GM23338 (cell line): ENCODE measurements at regions not wholly inside any gene's neighbourhood (a gene's known extent, or its start where the extent isn't known, plus 50 kb on each side); places are given as distances from the start of the nearest gene placed in this dataset.
A peak's percentile ranks its signal among the peaks of the same experiment; 100 is the strongest.

Source experiments
- ATAC-seq: fragments of 200-7000 bp; cut with Tn5 transposase; 3 replicates; pipeline ENCODE4 v1.9.1; 2020
- DNase-seq: peaks from one replicate; pipeline ENCODE4 v3.0.0-alpha.2; 2015; ENCODE audit warnings: low spot score
- H2AFZ ChIP-seq: fragments of 200-600 bp; sonication (generic); 2 replicates; pipeline ENCODE4 v1.8.0; 2016; ENCODE audit warnings: antibody characterized with exemption, mild to moderate bottlenecking, moderate library complexity
- H3F3A ChIP-seq: fragments of 200-600 bp; sonication (generic); replicated peaks from 2 replicates; pipeline ENCODE4 v1.8.0; 2017; ENCODE audit warnings: antibody characterized with exemption, mixed run types, low read depth
- H3K27ac ChIP-seq: fragments of 200-600 bp; sonication (generic); 2 replicates; pipeline ENCODE4 v1.6.1; 2016; ENCODE audit warnings: low read depth
- H3K27me3 ChIP-seq: fragments of 200-600 bp; sonication (generic); 2 replicates; pipeline ENCODE4 v1.8.0; 2016; ENCODE audit warnings: mild to moderate bottlenecking, mixed run types, moderate library complexity; ENCODE audit not compliant: insufficient read depth
- H3K36me3 ChIP-seq: fragments of 200-600 bp; sonication (generic); 2 replicates; pipeline ENCODE4 v1.8.0; 2016; ENCODE audit warnings: mild to moderate bottlenecking; ENCODE audit not compliant: insufficient read depth
- H3K4me1 ChIP-seq: fragments of 200-600 bp; sonication (generic); 2 replicates; pipeline ENCODE4 v1.8.0; 2016; ENCODE audit warnings: mild to moderate bottlenecking, moderate library complexity; ENCODE audit not compliant: insufficient read depth
- H3K4me2 ChIP-seq: fragments of 200-600 bp; sonication (generic); 2 replicates; pipeline ENCODE4 v1.7.1; 2017; ENCODE audit warnings: mixed run types
- H3K4me3 ChIP-seq: fragments of 200-600 bp; sonication (generic); 2 replicates; pipeline ENCODE4 v1.6.1; 2016; ENCODE audit warnings: mixed run types
- H3K79me2 ChIP-seq: fragments of 200-600 bp; sonication (generic); replicated peaks from 2 replicates; pipeline ENCODE4 v1.8.0; 2017; ENCODE audit warnings: mild to moderate bottlenecking; ENCODE audit not compliant: insufficient read depth
- H3K9me2 ChIP-seq: fragments of 200-600 bp; sonication (generic); 2 replicates; pipeline ENCODE4 v1.8.0; 2017; ENCODE audit not compliant: insufficient read depth
- H4K20me1 ChIP-seq: fragments of 200-600 bp; sonication (generic); replicated peaks from 2 replicates; pipeline ENCODE4 v1.8.0; 2017; ENCODE audit warnings: mild to moderate bottlenecking; ENCODE audit not compliant: insufficient read depth
- H3K27ac Mint-ChIP-seq: 2 replicates; pipeline ENCODE4 v1.8.0; 2020; ENCODE audit warnings: inconsistent platforms, mild to moderate bottlenecking, moderate library complexity, mixed read lengths
- H3K27me3 Mint-ChIP-seq: 3 replicates; pipeline ENCODE4 v1.8.0; 2022; ENCODE audit warnings: low read depth, mild to moderate bottlenecking, moderate library complexity, mixed read lengths, inconsistent platforms; ENCODE audit not compliant: insufficient read depth, poor library complexity
- H3K36me3 Mint-ChIP-seq: 3 replicates; pipeline ENCODE4 v1.8.0; 2021; ENCODE audit warnings: low read depth, mild to moderate bottlenecking, inconsistent platforms, moderate library complexity, mixed read lengths
- H3K4me1 Mint-ChIP-seq: 3 replicates; pipeline ENCODE4 v1.8.0; 2020; ENCODE audit warnings: mild to moderate bottlenecking, inconsistent platforms, mixed read lengths
- H3K4me3 Mint-ChIP-seq: 3 replicates; pipeline ENCODE4 v1.8.0; 2021; ENCODE audit warnings: moderate library complexity, mild to moderate bottlenecking, inconsistent platforms, mixed read lengths
- H3K9me3 Mint-ChIP-seq: 3 replicates; pipeline ENCODE4 v1.8.0; 2020; ENCODE audit warnings: moderate library complexity, mild to moderate bottlenecking, inconsistent platforms, mixed read lengths
- CREB1 ChIP-seq: fragments of 250-450 bp; sonication (Bioruptor Pico); IDR thresholded peaks from 2 replicates; pipeline ENCODE4 v1.5.0; 2020; ENCODE audit warnings: low read depth, mild to moderate bottlenecking, moderate library complexity
- CTCF ChIP-seq, 2 experiments: fragments of 200-600 bp in 1 of 2; sonication (generic) in 1 of 2; conservative IDR thresholded peaks; 2 replicates each; pipeline versions ENCODE4 v1.5.1 to v1.6.1; 2016 to 2017; ENCODE audit warnings: antibody characterized with exemption in 2 of 2, low read depth in 2 of 2, mild to moderate bottlenecking in 2 of 2, moderate library complexity in 1 of 2
- ETS1 ChIP-seq: IDR thresholded peaks from 2 replicates; pipeline ENCODE4 v1.6.1; 2016; ENCODE audit warnings: antibody characterized with exemption
- EZH2 ChIP-seq: fragments of 200-600 bp; sonication (generic); IDR thresholded peaks from one replicate; pipeline ENCODE4 v1.8.0; 2017; ENCODE audit warnings: antibody characterized with exemption, mild to moderate bottlenecking, low read depth; ENCODE audit not compliant: unreplicated experiment
- EZH2phosphoT487 ChIP-seq: fragments of 200-600 bp; sonication (generic); IDR thresholded peaks from one replicate; pipeline ENCODE4 v1.8.1; 2018; ENCODE audit warnings: antibody characterized with exemption; ENCODE audit not compliant: unreplicated experiment
- JUNB ChIP-seq: IDR thresholded peaks from one replicate; pipeline ENCODE4 v1.6.1; 2016; ENCODE audit warnings: antibody characterized with exemption; ENCODE audit not compliant: unreplicated experiment
- NANOG ChIP-seq: IDR thresholded peaks from 2 replicates; pipeline ENCODE4 v1.6.1; 2016; ENCODE audit warnings: antibody characterized with exemption, borderline replicate concordance
- POLR2AphosphoS5 ChIP-seq: IDR thresholded peaks from 2 replicates; pipeline ENCODE4 v1.6.1; 2016; ENCODE audit warnings: antibody characterized with exemption, low read depth
- STAT1 ChIP-seq: IDR thresholded peaks from one replicate; pipeline ENCODE4 v1.6.1; 2016; ENCODE audit warnings: antibody characterized with exemption; ENCODE audit not compliant: unreplicated experiment
- ZNF114 ChIP-seq: fragments of 250-450 bp; sonication (Bioruptor Pico); IDR thresholded peaks from 2 replicates; pipeline ENCODE4 v1.5.0; 2020; ENCODE audit warnings: mild to moderate bottlenecking, moderate library complexity
- ZNF331 ChIP-seq: fragments of 250-450 bp; sonication (Bioruptor Pico); IDR thresholded peaks from 2 replicates; pipeline ENCODE4 v1.5.0; 2020; ENCODE audit warnings: low read depth, mild to moderate bottlenecking, moderate library complexity

- TF ChIP-seq CTCF (conservative IDR thresholded peaks at IDR 0.05; ENCODE audit: low read depth in 2 of 2) (no peak), ETS1 (no peak), STAT1 (no peak)
These were observed 58.9 kb upstream of the EPCAM start (continued) for GRCh38 chr2:47309952-47310800.

GRCh38 chr2:47309472-47309951 is 59.6 kb upstream of the EPCAM start:
- no peaks in the 10 kb centered on the region for H3K9me2 ChIP-seq
- no peaks in the 10 kb centered on the region for H3K27me3 ChIP-seq
- no peaks in the 10 kb centered on the region for H4K20me1 ChIP-seq
- no peaks in the 10 kb centered on the region for H3F3A ChIP-seq
- H3K79me2 ChIP-seq: no peaks in the 10 kb centered on the region
- ATAC-seq (no peak), DNase-seq (no peak)
- no peaks in the 10 kb centered on the region for H3K36me3 ChIP-seq
- no peaks in the 10 kb centered on the region for H3K36me3 Mint-ChIP-seq
- no peak overlapping the region for H3K4me2 ChIP-seq
- no peak overlapping the region; the same call in 1 of the 2 replicates for H3K27ac ChIP-seq
- no peak overlapping the region for H3K27ac Mint-ChIP-seq
- H3K4me1 Mint-ChIP-seq: peaks cover 19% of the 10 kb centered on the region
- peaks cover 16% of the 10 kb centered on the region for H3K4me1 ChIP-seq
- H3K4me3 Mint-ChIP-seq: no peak overlapping the region
- no peaks in the 10 kb centered on the region for H3K9me3 Mint-ChIP-seq
- no peak overlapping the region for H3K4me3 ChIP-seq
- peaks cover 8% of the 10 kb centered on the region for H3K27me3 Mint-ChIP-seq
- 0 out of 2 replicates have a peak overlapping the region, but pooled peaks have one; percentile 47 for H2AFZ ChIP-seq
- TF ChIP-seq EZH2phosphoT487 (no peak), JUNB (no peak), ZNF114 (CRISPR knock-in tag) (no peak), ZNF331 (CRISPR knock-in tag) (no peak), NANOG (no peak), ETS1 (no peak), CREB1 (no peak), POLR2AphosphoS5 (no peak), CTCF (conservative IDR thresholded peaks at IDR 0.05; ENCODE audit: low read depth in 2 of 2) (no peak), EZH2 (no peak)
